NT2/D1 (cell line): ENCODE measurements at regions not wholly inside any gene's neighbourhood (a gene's known extent, or its start where the extent isn't known, plus 50 kb on each side); places are given as distances from the start of the nearest gene placed in this dataset.

ENCODE experiments used
- DNase-seq: peaks from one replicate; pipeline ENCODE4 v3.0.0-alpha.2; 2011; ENCODE audit warnings: low read depth, low spot score
- H3K27me3 ChIP-seq: 2 replicates; pipeline ENCODE4 v1.6.0; 2011; ENCODE audit warnings: mild to moderate bottlenecking; ENCODE audit not compliant: insufficient read length, insufficient read depth
- H3K36me3 ChIP-seq: 2 replicates; pipeline ENCODE4 v1.6.1; 2011; ENCODE audit warnings: mild to moderate bottlenecking, low read length, mixed read lengths; ENCODE audit not compliant: insufficient read depth, insufficient read length
- H3K4me1 ChIP-seq: 2 replicates; pipeline ENCODE4 v1.5.1; 2011; ENCODE audit not compliant: insufficient read depth, insufficient read length
- H3K4me3 ChIP-seq: 2 replicates; pipeline ENCODE4 v1.5.1; 2011; ENCODE audit warnings: low read depth; ENCODE audit not compliant: insufficient read length
- H3K9ac ChIP-seq: 2 replicates; pipeline ENCODE4 v1.6.0; 2011; ENCODE audit warnings: low read depth; ENCODE audit not compliant: insufficient read length
- H3K9me3 ChIP-seq: 2 replicates; pipeline ENCODE4 v1.5.1; 2011; ENCODE audit warnings: mild to moderate bottlenecking, low read length; ENCODE audit not compliant: insufficient read depth
- SUZ12 ChIP-seq: IDR thresholded peaks from 2 replicates; pipeline ENCODE4 v1.6.1; 2011; ENCODE audit not compliant: insufficient read length, insufficient read depth; ENCODE audit errors: extremely low read depth
- YY1 ChIP-seq: IDR thresholded peaks from 2 replicates; pipeline ENCODE4 v1.6.1; 2011; ENCODE audit not compliant: insufficient read length, insufficient read depth
- ZNF274 ChIP-seq: IDR thresholded peaks from 2 replicates; pipeline ENCODE4 v1.6.1; 2011; ENCODE audit warnings: mild to moderate bottlenecking, low read depth, low read length

- no peak for DNase-seq
- Histone ChIP-seq H3K27me3 (no peaks in the 10 kb centered on the region), H3K36me3 (no peaks in the 10 kb centered on the region), H3K4me1 (no peaks in the 10 kb centered on the region), H3K9me3 (no peaks in the 10 kb centered on the region), H3K9ac (no peak overlapping the region), H3K4me3 (no peak overlapping the region)
- TF ChIP-seq ZNF274: no peak
- no peak for TF ChIP-seq SUZ12
- TF ChIP-seq YY1: no peak
Observed at GRCh38 chr3:35498506-35499210, 140.7 kb upstream of the ARPP21 start.

GRCh38 chr3:35500641-35501350 is 138.5 kb upstream of the ARPP21 start:
- TF ChIP-seq YY1: no peak
- no peak for TF ChIP-seq ZNF274
- TF ChIP-seq SUZ12: no peak
- no peak for DNase-seq
- Histone ChIP-seq H3K9ac (no peak overlapping the region), H3K36me3 (no peaks in the 10 kb centered on the region), H3K4me3 (no peak overlapping the region), H3K27me3 (no peaks in the 10 kb centered on the region), H3K4me1 (no peaks in the 10 kb centered on the region), H3K9me3 (no peaks in the 10 kb centered on the region)

- Histone ChIP-seq H3K9ac (no peak overlapping the region), H3K27me3 (no peaks in the 10 kb centered on the region), H3K9me3 (no peaks in the 10 kb centered on the region), H3K4me3 (no peak overlapping the region), H3K4me1 (no peaks in the 10 kb centered on the region), H3K36me3 (no peaks in the 10 kb centered on the region)
- no peak for DNase-seq
- no peak for TF ChIP-seq SUZ12
- TF ChIP-seq YY1: no peak
- no peak for TF ChIP-seq ZNF274
Observed at GRCh38 chr3:35502699-35503098, 136.6 kb upstream of the ARPP21 start.

- Histone ChIP-seq H3K9me3 (no peaks in the 10 kb centered on the region), H3K27me3 (no peaks in the 10 kb centered on the region), H3K9ac (no peak overlapping the region), H3K4me3 (no peak overlapping the region), H3K36me3 (no peaks in the 10 kb centered on the region), H3K4me1 (no peaks in the 10 kb centered on the region)
- TF ChIP-seq ZNF274: no peak
- TF ChIP-seq YY1: no peak
- no peak for TF ChIP-seq SUZ12
- peak; percentile 80 for DNase-seq
Observed at GRCh38 chr3:35505181-35505580, 134.1 kb upstream of the ARPP21 start.

GRCh38 chr3:35505772-35506171 is 133.6 kb upstream of the ARPP21 start:
- Histone ChIP-seq H3K9me3 (no peaks in the 10 kb centered on the region), H3K4me1 (no peaks in the 10 kb centered on the region), H3K9ac (no peak overlapping the region), H3K4me3 (no peak overlapping the region), H3K27me3 (no peaks in the 10 kb centered on the region), H3K36me3 (no peaks in the 10 kb centered on the region)
- TF ChIP-seq YY1 (no peak), SUZ12 (no peak), ZNF274 (no peak)
- no peak for DNase-seq

GRCh38 chr3:35519936-35520335 is 119.4 kb upstream of the ARPP21 start:
- Histone ChIP-seq H3K9ac (no peak overlapping the region), H3K36me3 (no peaks in the 10 kb centered on the region), H3K27me3 (no peaks in the 10 kb centered on the region), H3K9me3 (no peaks in the 10 kb centered on the region), H3K4me1 (no peaks in the 10 kb centered on the region), H3K4me3 (no peak overlapping the region)
- no peak for DNase-seq
- TF ChIP-seq YY1: no peak

- no peaks in the 10 kb centered on the region for H3K4me1 ChIP-seq
- no peak for TF ChIP-seq YY1
- no peak for TF ChIP-seq SUZ12
- TF ChIP-seq ZNF274: no peak
Observed at GRCh38 chr3:35521196-35521595, 118.1 kb upstream of the ARPP21 start.

GRCh38 chr3:35522450-35522849 is 116.9 kb upstream of the ARPP21 start:
- no peak overlapping the region for H3K4me3 ChIP-seq
- no peaks in the 10 kb centered on the region for H3K4me1 ChIP-seq
- H3K36me3 ChIP-seq: no peaks in the 10 kb centered on the region
- no peak for DNase-seq
- H3K27me3 ChIP-seq: no peaks in the 10 kb centered on the region
- H3K9ac ChIP-seq: no peak overlapping the region
- TF ChIP-seq SUZ12: no peak
- TF ChIP-seq ZNF274: no peak
- no peak for TF ChIP-seq YY1
- no peaks in the 10 kb centered on the region for H3K9me3 ChIP-seq

More at GRCh38 chr3:35521196-35521595, 118.1 kb upstream of the ARPP21 start:
- Histone ChIP-seq H3K27me3 (no peaks in the 10 kb centered on the region), H3K4me3 (no peak overlapping the region), H3K9ac (no peak overlapping the region), H3K36me3 (no peaks in the 10 kb centered on the region), H3K9me3 (no peaks in the 10 kb centered on the region)
- no peak for DNase-seq
